CD14-positive monocyte (primary cell): ENCODE measurements at regions not wholly inside any gene's neighbourhood (a gene's known extent, or its start where the extent isn't known, plus 50 kb on each side); places are given as distances from the start of the nearest gene placed in this dataset.

Experiments used
- DNase-seq, 3 donors: peaks; one replicate each; pipeline ENCODE4 v3.0.0-alpha.2; 2011 to 2022
- H2AFZ ChIP-seq: 2 replicates; pipeline ENCODE4 v1.6.0; 2012; ENCODE audit warnings: mild to moderate bottlenecking, low read depth, low read length, inconsistent platforms; ENCODE audit not compliant: insufficient read depth, poor library complexity, severe bottlenecking
- H3K27ac ChIP-seq, 2 donors: 1 replicate in 1 of 2; 2 replicates in 1 of 2; pipeline ENCODE4 v1.5.1; 2012 to 2013; ENCODE audit warnings: low read length in 2 of 2, control low read depth in 1 of 2, inconsistent platforms in 1 of 2, low read depth in 1 of 2, mild to moderate bottlenecking in 1 of 2
- H3K27me3 ChIP-seq, 2 donors: one replicate each; pipeline versions ENCODE4 v1.6.0 to v1.6.1; 2011 to 2013; ENCODE audit warnings: low read length in 2 of 2; ENCODE audit not compliant: control insufficient read depth in 2 of 2, insufficient read depth in 2 of 2
- H3K36me3 ChIP-seq, 2 donors: replicated peaks in 1 of 2; 1 replicate in 1 of 2; 2 replicates in 1 of 2; pipeline versions ENCODE4 v1.5.1 to v1.6.1; 2012 to 2013; ENCODE audit warnings: low read length in 2 of 2, control low read depth in 1 of 2, inconsistent platforms in 1 of 2, mild to moderate bottlenecking in 1 of 2; ENCODE audit not compliant: insufficient read depth in 2 of 2, control insufficient read depth in 1 of 2
- H3K4me1 ChIP-seq, 2 donors: 1 replicate in 1 of 2; 2 replicates in 1 of 2; pipeline versions ENCODE4 v1.5.1 to v1.6.1; 2012 to 2013; ENCODE audit warnings: low read length in 2 of 2, control low read depth in 1 of 2, inconsistent platforms in 1 of 2, mild to moderate bottlenecking in 1 of 2, moderate library complexity in 1 of 2; ENCODE audit not compliant: insufficient read depth in 2 of 2, control insufficient read depth in 1 of 2
- H3K4me2 ChIP-seq: replicated peaks from 2 replicates; pipeline ENCODE3; 2012; ENCODE audit warnings: low read length, moderate library complexity, mild to moderate bottlenecking; ENCODE audit not compliant: poor library complexity, severe bottlenecking; ENCODE audit errors: extremely low read depth
- H3K4me3 ChIP-seq, 3 experiments: fragments of 200-600 bp in 1 of 3; sonication (generic) in 1 of 3; replicated peaks in 1 of 3; 1 replicate in 2 of 3; 2 replicates in 1 of 3; pipeline ENCODE4 v1.5.1; 2011 to 2013; ENCODE audit warnings: low read length in 3 of 3, mild to moderate bottlenecking in 3 of 3, control low read depth in 2 of 3, low read depth in 2 of 3, inconsistent platforms in 1 of 3, moderate library complexity in 1 of 3
- H3K79me2 ChIP-seq: 2 replicates; pipeline ENCODE4 v1.6.0; 2012; ENCODE audit warnings: mild to moderate bottlenecking, control low read depth, inconsistent platforms, low read length, moderate library complexity; ENCODE audit not compliant: insufficient read depth
- H3K9ac ChIP-seq: 2 replicates; pipeline ENCODE4 v1.6.0; 2017; ENCODE audit warnings: low read length, mild to moderate bottlenecking; ENCODE audit not compliant: insufficient read depth, poor library complexity, severe bottlenecking
- H3K9me3 ChIP-seq, 2 donors: replicated peaks in 1 of 2; 1 replicate in 1 of 2; 2 replicates in 1 of 2; pipeline versions ENCODE4 v1.5.1 to v1.6.1; 2012 to 2013; ENCODE audit warnings: low read length in 2 of 2, control low read depth in 1 of 2; ENCODE audit not compliant: control insufficient read depth in 1 of 2, insufficient read depth in 1 of 2
- H4K20me1 ChIP-seq: 2 replicates; pipeline ENCODE4 v1.6.0; 2012; ENCODE audit warnings: mild to moderate bottlenecking, low read length, control low read depth, moderate library complexity; ENCODE audit not compliant: insufficient read depth
- H3K27ac Mint-ChIP-seq, 7 donors: one replicate each; pipeline ENCODE4 v1.8.0; 2020; ENCODE audit warnings: mild to moderate bottlenecking in 7 of 7, mixed read lengths in 7 of 7, moderate library complexity in 6 of 7, inconsistent platforms in 2 of 7
- H3K27me3 Mint-ChIP-seq, 3 donors: one replicate each; pipeline ENCODE4 v1.8.0; 2021 to 2022; ENCODE audit warnings: low read depth in 3 of 3, mild to moderate bottlenecking in 3 of 3, mixed read lengths in 3 of 3, moderate library complexity in 3 of 3, inconsistent platforms in 1 of 3
- H3K36me3 Mint-ChIP-seq, 2 donors: one replicate each; pipeline ENCODE4 v1.8.0; 2020; ENCODE audit warnings: mixed read lengths in 2 of 2, inconsistent platforms in 1 of 2, mild to moderate bottlenecking in 1 of 2
- H3K4me1 Mint-ChIP-seq: one replicate; pipeline ENCODE4 v1.8.0; 2020; ENCODE audit warnings: mild to moderate bottlenecking, mixed read lengths
- H3K4me3 Mint-ChIP-seq, 2 donors: one replicate each; pipeline ENCODE4 v1.8.0; 2020; ENCODE audit warnings: mild to moderate bottlenecking in 2 of 2, mixed read lengths in 2 of 2, moderate library complexity in 1 of 2
- H3K9me3 Mint-ChIP-seq, 7 donors: one replicate each; pipeline ENCODE4 v1.8.0; 2020 to 2022; ENCODE audit warnings: mixed read lengths in 7 of 7, mild to moderate bottlenecking in 6 of 7, moderate library complexity in 6 of 7, inconsistent platforms in 2 of 7
- intact Hi-C, 2 donors: fragments of 100-400 bp; cut with micrococcal nuclease; formaldehyde crosslinking; loops; one replicate each; pipeline versions ENCODE4 v1.15.0 to v1.15.1; 2023
- TF ChIP-seq, protein P1 (sequence below): fragments of 200-600 bp; IDR thresholded peaks from one replicate; pipeline ENCODE4 v1.8.0; 2022; ENCODE audit warnings: antibody characterized with exemption, mild to moderate bottlenecking

DNA sequence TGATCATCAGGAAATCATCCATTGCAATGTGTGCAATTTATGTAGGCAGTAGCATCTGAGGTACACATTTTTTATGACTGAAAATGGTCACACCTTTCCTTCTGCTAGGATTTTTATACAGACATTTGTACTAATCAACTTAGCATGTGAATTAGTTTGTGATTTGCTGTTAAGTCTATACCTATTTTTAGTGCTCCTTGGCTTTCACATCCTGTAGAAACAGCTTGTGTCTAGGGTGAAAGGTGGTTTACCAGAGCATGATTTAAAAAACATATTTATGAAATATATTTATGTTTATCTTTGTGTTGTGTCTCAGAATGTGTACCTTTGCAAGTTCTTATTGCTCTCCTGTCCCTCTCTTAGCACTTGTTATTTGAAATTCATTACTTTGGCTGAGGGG is 916.0 kb downstream of the TECRL start:
- no peaks in the 10 kb centered on the region for H3K4me1 Mint-ChIP-seq

DNA sequence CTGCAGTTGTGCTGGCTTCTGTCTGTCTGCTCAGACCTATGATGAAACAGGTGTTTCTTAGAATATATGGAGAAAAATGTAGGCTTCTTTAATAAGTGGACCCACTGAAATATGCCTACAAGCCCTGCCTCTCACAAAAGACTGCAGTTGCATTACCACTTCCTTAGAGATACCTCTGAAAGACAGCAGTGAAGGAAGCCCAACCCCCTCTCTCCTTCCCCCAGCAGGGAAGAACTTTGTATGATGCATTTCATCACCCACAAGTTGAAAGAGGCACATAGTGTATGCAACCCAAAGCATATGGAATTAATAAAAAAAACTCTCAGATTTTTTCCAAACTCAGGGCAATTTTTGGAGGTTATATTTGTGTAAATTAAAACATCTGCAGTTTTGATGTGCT is 916.7 kb downstream of the TECRL start:
- no peak overlapping the region for H3K4me3 Mint-ChIP-seq
- H3K4me1 Mint-ChIP-seq = no peaks in the 10 kb centered on the region
- Histone ChIP-seq H2AFZ (no peak overlapping the region), H3K36me3 (no peaks in the 10 kb centered on the region), H3K4me1 (no peaks in the 10 kb centered on the region), H3K27ac (no peak overlapping the region), H3K9me3 (peaks cover 9 to 10% of the 10 kb centered on the region in 2 donors), H3K4me3 (no peak overlapping the region), H3K79me2 (no peaks in the 10 kb centered on the region), H4K20me1 (no peaks in the 10 kb centered on the region), H3K4me2 (no peak overlapping the region), H3K9ac (no peak overlapping the region), H3K27me3 (no peaks in the 10 kb centered on the region)
- TF ChIP-seq, protein P1, sequence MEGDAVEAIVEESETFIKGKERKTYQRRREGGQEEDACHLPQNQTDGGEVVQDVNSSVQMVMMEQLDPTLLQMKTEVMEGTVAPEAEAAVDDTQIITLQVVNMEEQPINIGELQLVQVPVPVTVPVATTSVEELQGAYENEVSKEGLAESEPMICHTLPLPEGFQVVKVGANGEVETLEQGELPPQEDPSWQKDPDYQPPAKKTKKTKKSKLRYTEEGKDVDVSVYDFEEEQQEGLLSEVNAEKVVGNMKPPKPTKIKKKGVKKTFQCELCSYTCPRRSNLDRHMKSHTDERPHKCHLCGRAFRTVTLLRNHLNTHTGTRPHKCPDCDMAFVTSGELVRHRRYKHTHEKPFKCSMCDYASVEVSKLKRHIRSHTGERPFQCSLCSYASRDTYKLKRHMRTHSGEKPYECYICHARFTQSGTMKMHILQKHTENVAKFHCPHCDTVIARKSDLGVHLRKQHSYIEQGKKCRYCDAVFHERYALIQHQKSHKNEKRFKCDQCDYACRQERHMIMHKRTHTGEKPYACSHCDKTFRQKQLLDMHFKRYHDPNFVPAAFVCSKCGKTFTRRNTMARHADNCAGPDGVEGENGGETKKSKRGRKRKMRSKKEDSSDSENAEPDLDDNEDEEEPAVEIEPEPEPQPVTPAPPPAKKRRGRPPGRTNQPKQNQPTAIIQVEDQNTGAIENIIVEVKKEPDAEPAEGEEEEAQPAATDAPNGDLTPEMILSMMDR = no peak
- H3K9me3 Mint-ChIP-seq = peaks cover 0 to 4% (median 0%) of the 10 kb centered on the region in 7 donors
- no peak for DNase-seq
- no peak overlapping the region for H3K27ac Mint-ChIP-seq
- no peaks in the 10 kb centered on the region for H3K27me3 Mint-ChIP-seq
- H3K36me3 Mint-ChIP-seq = no peaks in the 10 kb centered on the region
- intact Hi-C loops = no loop called here

More for the DNA sequence above, 916.0 kb downstream of the TECRL start:
- no peak overlapping the region for H3K27ac Mint-ChIP-seq
- H3K79me2 ChIP-seq = no peaks in the 10 kb centered on the region
- H3K9ac ChIP-seq = no peak overlapping the region
- no peak overlapping the region for H3K4me3 Mint-ChIP-seq
- no peaks in the 10 kb centered on the region for H3K27me3 ChIP-seq
- no peaks in the 10 kb centered on the region for H4K20me1 ChIP-seq
- DNase-seq = no peak
- H3K27me3 Mint-ChIP-seq = no peaks in the 10 kb centered on the region
- no peak overlapping the region for H2AFZ ChIP-seq
- no peaks in the 10 kb centered on the region for H3K36me3 Mint-ChIP-seq
- H3K9me3 Mint-ChIP-seq = peaks cover 0 to 4% (median 0%) of the 10 kb centered on the region in 7 donors
- TF ChIP-seq, protein P1 = no peak
- no peak overlapping the region for H3K4me2 ChIP-seq
- no peaks in the 10 kb centered on the region for H3K4me1 ChIP-seq
- no peaks in the 10 kb centered on the region for H3K36me3 ChIP-seq
- no peak overlapping the region for H3K27ac ChIP-seq
- intact Hi-C loops = no loop called here
- peaks cover 9 to 10% of the 10 kb centered on the region in 2 donors for H3K9me3 ChIP-seq
- no peak overlapping the region for H3K4me3 ChIP-seq
